ENCODE measurements at regions not wholly inside any gene's neighbourhood (a gene's known extent, or its start where the extent isn't known, plus 50 kb on each side); places are given as distances from the start of the nearest gene placed in this dataset.

- Histone ChIP-seq H3K4me3 (ENCODE audit: low read length) (no peak overlapping the region), H3K4me1 (ENCODE audit: insufficient read depth, low read length) (peaks cover 6% of the 10 kb centered on the region), H3K9me3 (ENCODE audit: low read length) (no peaks in the 10 kb centered on the region), H3K36me3 (ENCODE audit: insufficient read depth, low read length) (no peaks in the 10 kb centered on the region), H2AFZ (ENCODE audit: low read depth, low read length) (no peak overlapping the region), H3K27me3 (ENCODE audit: insufficient read depth, low read length) (no peaks in the 10 kb centered on the region)
These were observed 118.2 kb upstream of the RPS23 start for GRCh38 chr5:82396396-82396795.

GRCh38 chr5:82393951-82394350 lies 115.8 kb upstream of the RPS23 start:
- Histone ChIP-seq H3K36me3 (ENCODE audit: insufficient read depth, low read length) (no peaks in the 10 kb centered on the region), H3K9me3 (ENCODE audit: low read length) (no peaks in the 10 kb centered on the region), H3K4me1 (ENCODE audit: insufficient read depth, low read length) (peaks cover 6% of the 10 kb centered on the region), H3K4me3 (ENCODE audit: low read length) (no peak overlapping the region), H2AFZ (ENCODE audit: low read depth, low read length) (no peak overlapping the region), H3K27me3 (ENCODE audit: insufficient read depth, low read length) (no peaks in the 10 kb centered on the region)

GRCh38 chr5:82390088-82390487 lies 111.9 kb upstream of the RPS23 start:
- Histone ChIP-seq H2AFZ (ENCODE audit: low read depth, low read length) (no peak overlapping the region), H3K4me1 (ENCODE audit: insufficient read depth, low read length) (peaks cover 2% of the 10 kb centered on the region), H3K27me3 (ENCODE audit: insufficient read depth, low read length) (no peaks in the 10 kb centered on the region), H3K4me3 (ENCODE audit: low read length) (no peak overlapping the region), H3K9me3 (ENCODE audit: low read length) (no peaks in the 10 kb centered on the region), H3K36me3 (ENCODE audit: insufficient read depth, low read length) (no peaks in the 10 kb centered on the region)

GRCh38 chr5:82389347-82389746 lies 111.2 kb upstream of the RPS23 start:
- Histone ChIP-seq H3K27me3 (ENCODE audit: insufficient read depth, low read length) (no peaks in the 10 kb centered on the region), H2AFZ (ENCODE audit: low read depth, low read length) (no peak overlapping the region), H3K4me3 (ENCODE audit: low read length) (no peak overlapping the region), H3K36me3 (ENCODE audit: insufficient read depth, low read length) (no peaks in the 10 kb centered on the region), H3K9me3 (ENCODE audit: low read length) (no peaks in the 10 kb centered on the region), H3K4me1 (ENCODE audit: insufficient read depth, low read length) (peaks cover 9% of the 10 kb centered on the region)

DNA sequence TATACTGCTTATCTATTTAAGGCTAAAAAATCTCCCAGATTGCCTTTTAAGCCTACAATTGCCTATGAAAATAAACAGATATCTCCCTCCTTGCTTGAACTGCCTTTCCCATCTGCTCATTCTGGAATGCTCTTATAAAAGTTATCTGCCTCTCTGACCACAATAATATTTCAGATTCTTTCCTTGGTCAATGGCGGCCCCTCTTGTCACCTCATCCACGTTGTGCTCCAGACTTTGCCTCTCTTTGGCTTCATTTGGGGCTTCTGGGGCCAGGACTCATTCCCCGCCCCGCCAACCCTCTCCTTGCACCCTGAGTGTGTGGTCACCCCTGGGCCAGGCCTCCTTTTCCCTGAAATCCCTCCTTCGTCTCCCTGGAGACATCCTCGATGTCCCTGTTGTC lies 110.0 kb upstream of the RPS23 start:
- no peaks in the 10 kb centered on the region for H3K9me3 ChIP-seq (ENCODE audit: low read length)
- H3K27me3 ChIP-seq (ENCODE audit: insufficient read depth, low read length): no peaks in the 10 kb centered on the region
- H3K36me3 ChIP-seq (ENCODE audit: insufficient read depth, low read length): no peaks in the 10 kb centered on the region
- no peak overlapping the region for H2AFZ ChIP-seq (ENCODE audit: low read depth, low read length)
- no peak overlapping the region for H3K4me3 ChIP-seq (ENCODE audit: low read length)
- peaks cover 17% of the 10 kb centered on the region for H3K4me1 ChIP-seq (ENCODE audit: insufficient read depth, low read length)

DNA sequence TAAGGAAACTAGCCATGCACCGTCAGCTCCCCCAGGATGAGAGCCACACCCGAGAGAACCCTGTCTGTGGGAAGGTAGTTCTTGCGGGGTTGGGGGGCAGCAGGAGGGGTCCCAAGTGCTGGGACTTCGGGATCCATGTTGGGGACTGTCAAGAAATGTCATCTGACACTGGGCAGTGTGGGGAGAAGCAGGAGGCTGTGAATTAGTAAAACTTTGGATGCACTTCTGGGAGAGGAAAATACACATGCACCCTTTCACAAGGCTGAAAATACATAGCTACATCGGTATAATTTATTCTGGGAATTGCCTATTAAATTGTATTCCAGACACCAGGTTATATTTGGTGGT lies 109.6 kb upstream of the RPS23 start:
- Histone ChIP-seq H3K4me1 (ENCODE audit: insufficient read depth, low read length) (peaks cover 17% of the 10 kb centered on the region), H3K9me3 (ENCODE audit: low read length) (no peaks in the 10 kb centered on the region), H3K4me3 (ENCODE audit: low read length) (no peak overlapping the region), H3K36me3 (ENCODE audit: insufficient read depth, low read length) (no peaks in the 10 kb centered on the region), H3K27me3 (ENCODE audit: insufficient read depth, low read length) (no peaks in the 10 kb centered on the region), H2AFZ (ENCODE audit: low read depth, low read length) (no peak overlapping the region)

DNA sequence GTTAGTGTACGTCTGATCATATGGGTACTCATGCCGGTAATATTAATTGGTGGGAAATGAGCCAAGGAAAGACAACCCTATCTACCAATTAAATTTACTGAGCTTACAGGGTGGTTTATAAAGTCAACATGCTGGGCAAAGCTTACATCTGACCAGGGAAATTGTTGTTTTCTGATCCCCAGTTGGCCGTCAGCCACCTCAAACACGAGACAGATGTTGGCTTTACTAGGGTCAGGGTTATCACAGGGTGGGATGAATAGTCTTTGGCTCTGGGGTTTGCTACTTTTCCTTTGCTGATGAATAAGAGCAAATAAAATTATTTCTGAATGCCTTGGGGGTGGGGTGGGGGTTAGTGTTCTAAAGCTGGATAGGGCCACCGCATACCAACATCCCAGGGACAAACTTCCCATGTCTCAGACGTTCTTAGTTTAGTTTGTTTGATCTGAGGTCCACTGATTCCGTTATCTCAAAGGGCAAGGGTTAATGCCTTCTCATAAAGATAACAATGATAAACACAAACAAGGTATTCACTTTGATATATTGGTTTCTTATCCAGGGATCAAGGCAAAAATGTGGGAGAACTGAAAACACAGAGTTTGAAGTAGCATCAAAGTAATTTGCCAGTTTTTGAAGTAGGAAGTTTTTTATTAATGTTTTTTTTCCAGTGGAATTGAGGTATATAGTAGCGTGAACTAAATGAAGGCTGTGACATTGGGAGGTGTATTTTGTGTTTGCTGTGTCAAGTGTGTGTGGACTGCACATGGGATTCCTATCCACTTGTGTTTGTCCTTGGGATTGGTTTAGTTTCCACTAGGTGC lies 109.1 kb upstream of the RPS23 start:
- Histone ChIP-seq H3K36me3 (ENCODE audit: insufficient read depth, low read length) (no peaks in the 10 kb centered on the region), H3K4me3 (ENCODE audit: low read length) (no peak overlapping the region), H3K9me3 (ENCODE audit: low read length) (no peaks in the 10 kb centered on the region), H3K27me3 (ENCODE audit: insufficient read depth, low read length) (no peaks in the 10 kb centered on the region), H2AFZ (ENCODE audit: low read depth, low read length) (no peak overlapping the region), H3K4me1 (ENCODE audit: insufficient read depth, low read length) (peaks cover 17% of the 10 kb centered on the region)

DNA sequence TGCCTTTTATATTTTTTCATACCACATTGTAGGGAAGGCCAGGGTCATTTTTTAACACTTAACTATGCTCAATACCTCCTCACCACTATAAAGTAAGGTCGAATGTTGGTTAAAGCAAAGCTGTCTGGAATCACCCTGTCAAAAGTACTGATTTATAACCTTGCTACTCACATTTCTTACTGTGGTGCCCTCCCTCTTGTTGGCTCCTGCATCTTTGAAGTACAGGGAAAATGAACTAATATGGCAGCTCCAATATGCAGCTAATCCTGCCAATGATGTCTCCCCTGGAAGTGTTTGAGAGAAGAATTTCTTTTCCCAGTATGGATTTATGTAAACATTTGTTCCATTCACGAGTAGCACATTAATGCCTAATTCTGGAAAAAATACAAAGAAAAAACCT lies 108.4 kb upstream of the RPS23 start:
- no peak overlapping the region for H2AFZ ChIP-seq (ENCODE audit: low read depth, low read length)
- peaks cover 17% of the 10 kb centered on the region for H3K4me1 ChIP-seq (ENCODE audit: insufficient read depth, low read length)
- H3K4me3 ChIP-seq (ENCODE audit: low read length): no peak overlapping the region
- H3K9me3 ChIP-seq (ENCODE audit: low read length): no peaks in the 10 kb centered on the region
- H3K36me3 ChIP-seq (ENCODE audit: insufficient read depth, low read length): no peaks in the 10 kb centered on the region
- no peaks in the 10 kb centered on the region for H3K27me3 ChIP-seq (ENCODE audit: insufficient read depth, low read length)

GRCh38 chr5:82384034-82384750 lies 106.0 kb upstream of the RPS23 start:
- peak overlapping the region; percentile 33 for H2AFZ ChIP-seq (ENCODE audit: low read depth, low read length)
- H3K4me3 ChIP-seq (ENCODE audit: low read length): no peak overlapping the region
- H3K4me1 ChIP-seq (ENCODE audit: insufficient read depth, low read length): peaks cover 17% of the 10 kb centered on the region
- no peaks in the 10 kb centered on the region for H3K27me3 ChIP-seq (ENCODE audit: insufficient read depth, low read length)
- no peaks in the 10 kb centered on the region for H3K9me3 ChIP-seq (ENCODE audit: low read length)
- no peaks in the 10 kb centered on the region for H3K36me3 ChIP-seq (ENCODE audit: insufficient read depth, low read length)

DNA sequence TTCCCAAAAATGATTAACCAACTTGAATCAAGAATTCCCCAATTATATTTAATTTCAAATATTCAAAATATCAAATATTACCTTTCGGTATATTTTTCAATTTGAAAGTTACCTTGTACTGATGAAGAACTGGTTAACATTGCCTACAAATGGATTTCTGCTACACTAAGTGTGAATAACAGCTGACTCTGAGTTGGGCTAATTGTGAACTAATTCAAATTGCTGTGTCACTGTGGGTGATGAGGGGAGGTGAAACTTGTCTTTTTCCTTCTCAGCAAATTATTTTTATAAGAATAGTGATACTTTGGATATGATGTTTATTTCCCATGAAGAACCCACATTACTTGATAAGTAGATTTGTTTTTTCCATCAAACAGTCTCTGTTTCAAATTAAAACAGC lies 103.4 kb upstream of the RPS23 start:
- peaks cover 17% of the 10 kb centered on the region for H3K4me1 ChIP-seq (ENCODE audit: insufficient read depth, low read length)
- H3K9me3 ChIP-seq (ENCODE audit: low read length): no peaks in the 10 kb centered on the region
- H2AFZ ChIP-seq (ENCODE audit: low read depth, low read length): no peak overlapping the region
- H3K27me3 ChIP-seq (ENCODE audit: insufficient read depth, low read length): no peaks in the 10 kb centered on the region
- no peaks in the 10 kb centered on the region for H3K36me3 ChIP-seq (ENCODE audit: insufficient read depth, low read length)
- H3K4me3 ChIP-seq (ENCODE audit: low read length): no peak overlapping the region

- no peak overlapping the region for H2AFZ ChIP-seq (ENCODE audit: low read depth, low read length)
- H3K4me3 ChIP-seq (ENCODE audit: low read length): no peak overlapping the region
- H3K36me3 ChIP-seq (ENCODE audit: insufficient read depth, low read length): no peaks in the 10 kb centered on the region
- peaks cover 5% of the 10 kb centered on the region for H3K9me3 ChIP-seq (ENCODE audit: low read length)
- H3K4me1 ChIP-seq (ENCODE audit: insufficient read depth, low read length): no peaks in the 10 kb centered on the region
- H3K27me3 ChIP-seq (ENCODE audit: insufficient read depth, low read length): no peaks in the 10 kb centered on the region
These were observed 98.2 kb upstream of the RPS23 start for GRCh38 chr5:82376307-82376706.

- H3K27me3 ChIP-seq (ENCODE audit: insufficient read depth, low read length): no peaks in the 10 kb centered on the region
- no peaks in the 10 kb centered on the region for H3K36me3 ChIP-seq (ENCODE audit: insufficient read depth, low read length)
- peaks cover 5% of the 10 kb centered on the region for H3K9me3 ChIP-seq (ENCODE audit: low read length)
- no peaks in the 10 kb centered on the region for H3K4me1 ChIP-seq (ENCODE audit: insufficient read depth, low read length)
- H3K4me3 ChIP-seq (ENCODE audit: low read length): no peak overlapping the region
- no peak overlapping the region for H2AFZ ChIP-seq (ENCODE audit: low read depth, low read length)
These were observed 97.5 kb upstream of the RPS23 start for GRCh38 chr5:82375488-82376244.

GRCh38 chr5:82374637-82375036 lies 96.5 kb upstream of the RPS23 start:
- H3K36me3 ChIP-seq (ENCODE audit: insufficient read depth, low read length): no peaks in the 10 kb centered on the region
- H3K4me3 ChIP-seq (ENCODE audit: low read length): no peak overlapping the region
- no peaks in the 10 kb centered on the region for H3K27me3 ChIP-seq (ENCODE audit: insufficient read depth, low read length)
- no peak overlapping the region for H2AFZ ChIP-seq (ENCODE audit: low read depth, low read length)
- peaks cover 5% of the 10 kb centered on the region for H3K9me3 ChIP-seq (ENCODE audit: low read length)
- H3K4me1 ChIP-seq (ENCODE audit: insufficient read depth, low read length): no peaks in the 10 kb centered on the region

All from neuron (in vitro differentiated cells).